ENCODE measurements at regions not wholly inside any gene's neighbourhood (a gene's known extent, or its start where the extent isn't known, plus 50 kb on each side); places are given as distances from the start of the nearest gene placed in this dataset.
"Not testable (repeated sequence)": the region's sequence is repeated elsewhere in the genome, so short reads cannot be mapped to it uniquely, and the experiment has no call there.

GRCh38 chr6:98380589-98380988 is 453.8 kb upstream of the POU3F2 start:
- peaks cover 3% of the 10 kb centered on the region for H3K9me3 Mint-ChIP-seq (ENCODE audit: low read depth)
- no peak for ATAC-seq
- no peaks in the 10 kb centered on the region for H3K4me1 Mint-ChIP-seq
- H3K27ac Mint-ChIP-seq = no peak overlapping the region
- H3K27me3 Mint-ChIP-seq = no peaks in the 10 kb centered on the region
- no peak for DNase-seq
- H3K4me3 Mint-ChIP-seq = no peak overlapping the region
- intact Hi-C loops (cut with DNase I, micrococcal nuclease) = no loop called here
- CTCF ChIA-PET = no interaction called here
- no peaks in the 10 kb centered on the region for H3K36me3 Mint-ChIP-seq (ENCODE audit: low read depth)
- POLR2A ChIA-PET = no interaction called here

- intact Hi-C loops (cut with DNase I, micrococcal nuclease) = no loop called here
- H3K4me3 Mint-ChIP-seq = no peak overlapping the region
- no peaks in the 10 kb centered on the region for H3K4me1 Mint-ChIP-seq
- POLR2A ChIA-PET = no interaction called here
- no peaks in the 10 kb centered on the region for H3K9me3 Mint-ChIP-seq (ENCODE audit: low read depth)
- no peaks in the 10 kb centered on the region for H3K36me3 Mint-ChIP-seq (ENCODE audit: low read depth)
- H3K27me3 Mint-ChIP-seq = no peaks in the 10 kb centered on the region
- peak; percentile 26 for ATAC-seq
- CTCF ChIA-PET = no interaction called here
- no peak for DNase-seq
- H3K27ac Mint-ChIP-seq = no peak overlapping the region
Measured at GRCh38 chr6:98382246-98382645, 452.1 kb upstream of the POU3F2 start.

GRCh38 chr6:98384334-98384733 is 450.0 kb upstream of the POU3F2 start:
- no peak overlapping the region for H3K27ac Mint-ChIP-seq
- H3K4me1 Mint-ChIP-seq = no peaks in the 10 kb centered on the region
- H3K4me3 Mint-ChIP-seq = no peak overlapping the region
- ATAC-seq = no peak
- CTCF ChIA-PET = interaction anchor here (1.2 kb wide), 1 partner anchor 10 kb away, joined by 3 read pairs; no protein-coding TSS in a partner anchor
- intact Hi-C loops (cut with DNase I, micrococcal nuclease) = no loop called here
- H3K36me3 Mint-ChIP-seq (ENCODE audit: low read depth) = no peaks in the 10 kb centered on the region
- DNase-seq = no peak
- POLR2A ChIA-PET = no interaction called here
- no peaks in the 10 kb centered on the region for H3K27me3 Mint-ChIP-seq
- no peaks in the 10 kb centered on the region for H3K9me3 Mint-ChIP-seq (ENCODE audit: low read depth)

GRCh38 chr6:98384801-98385200 is 449.6 kb upstream of the POU3F2 start:
- ATAC-seq = no peak
- no peaks in the 10 kb centered on the region for H3K27me3 Mint-ChIP-seq
- peaks cover under 1% of the 10 kb centered on the region for H3K9me3 Mint-ChIP-seq (ENCODE audit: low read depth)
- H3K4me1 Mint-ChIP-seq = no peaks in the 10 kb centered on the region
- intact Hi-C loops (cut with DNase I, micrococcal nuclease) = no loop called here
- no peak for DNase-seq
- H3K27ac Mint-ChIP-seq = no peak overlapping the region
- H3K36me3 Mint-ChIP-seq (ENCODE audit: low read depth) = no peaks in the 10 kb centered on the region
- H3K4me3 Mint-ChIP-seq = no peak overlapping the region
- CTCF ChIA-PET = interaction anchor here (1.2 to 1.3 kb wide), 2 partner anchors 10 to 16 kb away, joined by 3 read pairs; no protein-coding TSS in a partner anchor
- POLR2A ChIA-PET = no interaction called here

GRCh38 chr6:98395610-98396166 is 438.7 kb upstream of the POU3F2 start:
- intact Hi-C loops (cut with DNase I, micrococcal nuclease) = no loop called here

GRCh38 chr6:98416027-98416426 is 418.3 kb upstream of the POU3F2 start:
- ATAC-seq = no peak
- intact Hi-C loops (cut with DNase I, micrococcal nuclease) = no loop called here
- Mint-ChIP-seq H3K4me1 (no peaks in the 10 kb centered on the region), H3K27ac (no peak overlapping the region), H3K27me3 (no peaks in the 10 kb centered on the region), H3K36me3 (ENCODE audit: low read depth) (no peaks in the 10 kb centered on the region), H3K4me3 (no peak overlapping the region), H3K9me3 (ENCODE audit: low read depth) (peaks cover 5% of the 10 kb centered on the region)
- DNase-seq = no peak
- ChIA-PET POLR2A (no interaction called here), CTCF (no interaction called here)

More at GRCh38 chr6:98395610-98396166, 438.7 kb upstream of the POU3F2 start:
- ChIA-PET CTCF (no interaction called here), POLR2A (no interaction called here)
- H3K9me3 Mint-ChIP-seq (ENCODE audit: low read depth) = no peaks in the 10 kb centered on the region
- no peak overlapping the region for H3K4me3 Mint-ChIP-seq
- H3K36me3 Mint-ChIP-seq (ENCODE audit: low read depth) = no peaks in the 10 kb centered on the region
- H3K27me3 Mint-ChIP-seq = no peaks in the 10 kb centered on the region
- DNase-seq (no peak), ATAC-seq (no peak)
- H3K4me1 Mint-ChIP-seq = no peaks in the 10 kb centered on the region
- H3K27ac Mint-ChIP-seq = no peak overlapping the region

- H3K27ac Mint-ChIP-seq; POLR2A ChIA-PET; DNase-seq; H3K4me3 Mint-ChIP-seq; H3K36me3 Mint-ChIP-seq (ENCODE audit: low read depth); intact Hi-C loops (cut with DNase I, micrococcal nuclease); H3K9me3 Mint-ChIP-seq (ENCODE audit: low read depth); H3K4me1 Mint-ChIP-seq; H3K27me3 Mint-ChIP-seq; ATAC-seq; CTCF ChIA-PET: not testable (repeated sequence)
Measured at GRCh38 chr6:98416497-98417158, 417.7 kb upstream of the POU3F2 start.

- no peaks in the 10 kb centered on the region for H3K4me1 Mint-ChIP-seq
- DNase-seq (no peak), ATAC-seq (no peak)
- H3K9me3 Mint-ChIP-seq (ENCODE audit: low read depth) = peaks cover 7% of the 10 kb centered on the region
- no peaks in the 10 kb centered on the region for H3K27me3 Mint-ChIP-seq
- no peaks in the 10 kb centered on the region for H3K36me3 Mint-ChIP-seq (ENCODE audit: low read depth)
- ChIA-PET CTCF (no interaction called here), POLR2A (no interaction called here)
- H3K4me3 Mint-ChIP-seq = no peak overlapping the region
- intact Hi-C loops (cut with DNase I, micrococcal nuclease) = no loop called here
- H3K27ac Mint-ChIP-seq = no peak overlapping the region
Measured at GRCh38 chr6:98433325-98434056, 400.9 kb upstream of the POU3F2 start.

- Mint-ChIP-seq H3K4me1 (no peaks in the 10 kb centered on the region), H3K27me3 (no peaks in the 10 kb centered on the region), H3K4me3 (no peak overlapping the region), H3K36me3 (ENCODE audit: low read depth) (no peaks in the 10 kb centered on the region), H3K9me3 (ENCODE audit: low read depth) (no peaks in the 10 kb centered on the region), H3K27ac (no peak overlapping the region)
- POLR2A ChIA-PET = no interaction called here
- CTCF ChIA-PET = no interaction called here
- no peak for DNase-seq
- ATAC-seq = no peak
- intact Hi-C loops (cut with DNase I, micrococcal nuclease) = no loop called here
Measured at GRCh38 chr6:98443633-98444032, 390.7 kb upstream of the POU3F2 start.

GRCh38 chr6:98452685-98453084 is 381.7 kb upstream of the POU3F2 start:
- Mint-ChIP-seq H3K27me3 (no peaks in the 10 kb centered on the region), H3K9me3 (ENCODE audit: low read depth) (no peaks in the 10 kb centered on the region), H3K27ac (no peak overlapping the region), H3K4me1 (no peaks in the 10 kb centered on the region), H3K36me3 (ENCODE audit: low read depth) (no peaks in the 10 kb centered on the region), H3K4me3 (no peak overlapping the region)
- ATAC-seq (no peak), DNase-seq (no peak)
- CTCF ChIA-PET = interaction anchor here (0.6 kb wide), 1 partner anchor 48 kb away, joined by 3 read pairs; no protein-coding TSS in a partner anchor
- POLR2A ChIA-PET = no interaction called here
- intact Hi-C loops (cut with DNase I, micrococcal nuclease) = no loop called here

GRCh38 chr6:98454809-98455322 is 379.5 kb upstream of the POU3F2 start:
- no peaks in the 10 kb centered on the region for H3K36me3 Mint-ChIP-seq (ENCODE audit: low read depth)
- H3K27me3 Mint-ChIP-seq = no peaks in the 10 kb centered on the region
- no peak for DNase-seq
- H3K4me3 Mint-ChIP-seq = no peak overlapping the region
- no peaks in the 10 kb centered on the region for H3K4me1 Mint-ChIP-seq
- ChIA-PET CTCF (interaction anchor here (0.7 kb wide), 1 partner anchor 505 kb away, joined by 4 read pairs; no protein-coding TSS in a partner anchor), POLR2A (no interaction called here)
- H3K9me3 Mint-ChIP-seq (ENCODE audit: low read depth) = no peaks in the 10 kb centered on the region
- intact Hi-C loops (cut with DNase I, micrococcal nuclease) = no loop called here
- no peak for ATAC-seq
- H3K27ac Mint-ChIP-seq = no peak overlapping the region

- Mint-ChIP-seq H3K27ac (no peak overlapping the region), H3K4me1 (no peaks in the 10 kb centered on the region), H3K36me3 (ENCODE audit: low read depth) (no peaks in the 10 kb centered on the region), H3K27me3 (no peaks in the 10 kb centered on the region), H3K9me3 (ENCODE audit: low read depth) (no peaks in the 10 kb centered on the region), H3K4me3 (no peak overlapping the region)
- intact Hi-C loops (cut with DNase I, micrococcal nuclease) = no loop called here
- DNase-seq (no peak), ATAC-seq (no peak)
- ChIA-PET CTCF (no interaction called here), POLR2A (interaction anchor here (0.6 kb wide), 1 partner anchor 282 kb away, joined by 3 read pairs; no protein-coding TSS in a partner anchor)
Measured at GRCh38 chr6:98458708-98459107, 375.7 kb upstream of the POU3F2 start.
